ENCODE measurements at regions not wholly inside any gene's neighbourhood (a gene's known extent, or its start where the extent isn't known, plus 50 kb on each side); places are given as distances from the start of the nearest gene placed in this dataset.

GRCh38 chr3:63126530-63126929, 151.6 kb upstream of the SYNPR start:
- H3K36me3 ChIP-seq, result no peaks in the 10 kb centered on the region
- WGBS, 4 donors, result 78 to 81% (median 78%) methylated on average over 2 of the region's 2 CpGs
- no peak overlapping the region for H3K27ac ChIP-seq
- DNase-seq (no peak), ATAC-seq (no peak)
- no peak for TF ChIP-seq POLR2A (IDR thresholded peaks at IDR 0.05)
- no peak for TF ChIP-seq CTCF (IDR thresholded peaks at IDR 0.05)
- H3K9me3 ChIP-seq, result no peaks in the 10 kb centered on the region
- H3K4me3 ChIP-seq, result no peak overlapping the region
- H3K27me3 ChIP-seq, result no peaks in the 10 kb centered on the region
- peaks cover 0 to 1% (median 0%) of the 10 kb centered on the region in 12 donors for H3K4me1 ChIP-seq
- intact Hi-C loops (cut with DNase I), result no loop called here

- H3K9me3 ChIP-seq, result no peaks in the 10 kb centered on the region
- H3K4me1 ChIP-seq, result peaks cover 0 to 7% (median 0%) of the 10 kb centered on the region in 12 donors
- WGBS, 4 donors, result 61 to 70% (median 63%) methylated on average over 3 of the region's 3 CpGs
- TF ChIP-seq CTCF (IDR thresholded peaks at IDR 0.05), result no peak
- intact Hi-C loops (cut with DNase I), result no loop called here
- H3K36me3 ChIP-seq, result no peaks in the 10 kb centered on the region
- no peak overlapping the region for H3K4me3 ChIP-seq
- H3K27me3 ChIP-seq, result no peaks in the 10 kb centered on the region
- ATAC-seq, result no peak
- no peak for DNase-seq
- no peak overlapping the region for H3K27ac ChIP-seq
Measured at GRCh38 chr3:63128380-63128779, 149.7 kb upstream of the SYNPR start.

GRCh38 chr3:63130625-63131024, 147.5 kb upstream of the SYNPR start:
- TF ChIP-seq CTCF (IDR thresholded peaks at IDR 0.05), result no peak
- no peak for TF ChIP-seq POLR2A (IDR thresholded peaks at IDR 0.05)
- Histone ChIP-seq H3K36me3 (no peaks in the 10 kb centered on the region), H3K27ac (no peak overlapping the region), H3K9me3 (no peaks in the 10 kb centered on the region), H3K4me1 (peaks cover 0 to 17% (median 0%) of the 10 kb centered on the region in 12 donors), H3K27me3 (no peaks in the 10 kb centered on the region), H3K4me3 (no peak overlapping the region)
- 45 to 60% (median 49%) methylated on average over 3 of the region's 3 CpGs for WGBS, 4 donors
- DNase-seq, result no peak
- intact Hi-C loops (cut with DNase I), result no loop called here
- no peak for ATAC-seq

- Histone ChIP-seq H3K27ac (no peak overlapping the region), H3K4me3 (no peak overlapping the region), H3K36me3 (no peaks in the 10 kb centered on the region), H3K27me3 (no peaks in the 10 kb centered on the region), H3K9me3 (no peaks in the 10 kb centered on the region), H3K4me1 (peaks cover 0 to 20% (median 0%) of the 10 kb centered on the region in 12 donors)
- DNase-seq, result no peak
- no peak for ATAC-seq
- WGBS, 4 donors, result 64 to 78% (median 68%) methylated on average over 5 to 6 of the region's 6 CpGs
- intact Hi-C loops (cut with DNase I), result no loop called here
- TF ChIP-seq POLR2A (IDR thresholded peaks at IDR 0.05) (no peak), CTCF (IDR thresholded peaks at IDR 0.05) (no peak)
Measured at GRCh38 chr3:63132461-63133250, 145.5 kb upstream of the SYNPR start.

Measured in heart left ventricle (tissue), 16 donors.